CD14-positive monocyte (primary cell): ENCODE measurements at regions not wholly inside any gene's neighbourhood (a gene's known extent, or its start where the extent isn't known, plus 50 kb on each side); places are given as distances from the start of the nearest gene placed in this dataset.

Experiments
- DNase-seq, 3 donors: peaks; one replicate each; pipeline ENCODE4 v3.0.0-alpha.2; 2011 to 2022
- H2AFZ ChIP-seq: 2 replicates; pipeline ENCODE4 v1.6.0; 2012; ENCODE audit warnings: mild to moderate bottlenecking, low read depth, low read length, inconsistent platforms; ENCODE audit not compliant: insufficient read depth, poor library complexity, severe bottlenecking
- H3K27ac ChIP-seq, 2 donors: 1 replicate in 1 of 2; 2 replicates in 1 of 2; pipeline ENCODE4 v1.5.1; 2012 to 2013; ENCODE audit warnings: low read length in 2 of 2, control low read depth in 1 of 2, inconsistent platforms in 1 of 2, low read depth in 1 of 2, mild to moderate bottlenecking in 1 of 2
- H3K27me3 ChIP-seq, 2 donors: one replicate each; pipeline versions ENCODE4 v1.6.0 to v1.6.1; 2011 to 2013; ENCODE audit warnings: low read length in 2 of 2; ENCODE audit not compliant: control insufficient read depth in 2 of 2, insufficient read depth in 2 of 2
- H3K36me3 ChIP-seq, 2 donors: replicated peaks in 1 of 2; 1 replicate in 1 of 2; 2 replicates in 1 of 2; pipeline versions ENCODE4 v1.5.1 to v1.6.1; 2012 to 2013; ENCODE audit warnings: low read length in 2 of 2, control low read depth in 1 of 2, inconsistent platforms in 1 of 2, mild to moderate bottlenecking in 1 of 2; ENCODE audit not compliant: insufficient read depth in 2 of 2, control insufficient read depth in 1 of 2
- H3K4me1 ChIP-seq, 2 donors: 1 replicate in 1 of 2; 2 replicates in 1 of 2; pipeline versions ENCODE4 v1.5.1 to v1.6.1; 2012 to 2013; ENCODE audit warnings: low read length in 2 of 2, control low read depth in 1 of 2, inconsistent platforms in 1 of 2, mild to moderate bottlenecking in 1 of 2, moderate library complexity in 1 of 2; ENCODE audit not compliant: insufficient read depth in 2 of 2, control insufficient read depth in 1 of 2
- H3K4me2 ChIP-seq: replicated peaks from 2 replicates; pipeline ENCODE3; 2012; ENCODE audit warnings: low read length, moderate library complexity, mild to moderate bottlenecking; ENCODE audit not compliant: poor library complexity, severe bottlenecking; ENCODE audit errors: extremely low read depth
- H3K4me3 ChIP-seq, 3 experiments: fragments of 200-600 bp in 1 of 3; sonication (generic) in 1 of 3; replicated peaks in 1 of 3; 1 replicate in 2 of 3; 2 replicates in 1 of 3; pipeline ENCODE4 v1.5.1; 2011 to 2013; ENCODE audit warnings: low read length in 3 of 3, mild to moderate bottlenecking in 3 of 3, control low read depth in 2 of 3, low read depth in 2 of 3, inconsistent platforms in 1 of 3, moderate library complexity in 1 of 3
- H3K79me2 ChIP-seq: 2 replicates; pipeline ENCODE4 v1.6.0; 2012; ENCODE audit warnings: mild to moderate bottlenecking, control low read depth, inconsistent platforms, low read length, moderate library complexity; ENCODE audit not compliant: insufficient read depth
- H3K9ac ChIP-seq: 2 replicates; pipeline ENCODE4 v1.6.0; 2017; ENCODE audit warnings: low read length, mild to moderate bottlenecking; ENCODE audit not compliant: insufficient read depth, poor library complexity, severe bottlenecking
- H3K9me3 ChIP-seq, 2 donors: replicated peaks in 1 of 2; 1 replicate in 1 of 2; 2 replicates in 1 of 2; pipeline versions ENCODE4 v1.5.1 to v1.6.1; 2012 to 2013; ENCODE audit warnings: low read length in 2 of 2, control low read depth in 1 of 2; ENCODE audit not compliant: control insufficient read depth in 1 of 2, insufficient read depth in 1 of 2
- H4K20me1 ChIP-seq: 2 replicates; pipeline ENCODE4 v1.6.0; 2012; ENCODE audit warnings: mild to moderate bottlenecking, low read length, control low read depth, moderate library complexity; ENCODE audit not compliant: insufficient read depth
- H3K27ac Mint-ChIP-seq, 7 donors: one replicate each; pipeline ENCODE4 v1.8.0; 2020; ENCODE audit warnings: mild to moderate bottlenecking in 7 of 7, mixed read lengths in 7 of 7, moderate library complexity in 6 of 7, inconsistent platforms in 2 of 7
- H3K27me3 Mint-ChIP-seq, 3 donors: one replicate each; pipeline ENCODE4 v1.8.0; 2021 to 2022; ENCODE audit warnings: low read depth in 3 of 3, mild to moderate bottlenecking in 3 of 3, mixed read lengths in 3 of 3, moderate library complexity in 3 of 3, inconsistent platforms in 1 of 3
- H3K36me3 Mint-ChIP-seq, 2 donors: one replicate each; pipeline ENCODE4 v1.8.0; 2020; ENCODE audit warnings: mixed read lengths in 2 of 2, inconsistent platforms in 1 of 2, mild to moderate bottlenecking in 1 of 2
- H3K4me1 Mint-ChIP-seq: one replicate; pipeline ENCODE4 v1.8.0; 2020; ENCODE audit warnings: mild to moderate bottlenecking, mixed read lengths
- H3K4me3 Mint-ChIP-seq, 2 donors: one replicate each; pipeline ENCODE4 v1.8.0; 2020; ENCODE audit warnings: mild to moderate bottlenecking in 2 of 2, mixed read lengths in 2 of 2, moderate library complexity in 1 of 2
- H3K9me3 Mint-ChIP-seq, 7 donors: one replicate each; pipeline ENCODE4 v1.8.0; 2020 to 2022; ENCODE audit warnings: mixed read lengths in 7 of 7, mild to moderate bottlenecking in 6 of 7, moderate library complexity in 6 of 7, inconsistent platforms in 2 of 7
- CTCF ChIP-seq: fragments of 200-600 bp; IDR thresholded peaks from one replicate; pipeline ENCODE4 v1.8.0; 2022; ENCODE audit warnings: antibody characterized with exemption, mild to moderate bottlenecking
- WGBS: methylation state at CpG from one replicate; pipeline ENCODE4 v1.1.5; 2013; ENCODE audit warnings: missing lambda C conversion rate; ENCODE audit not compliant: insufficient coverage; 5-methylcytosine and 5-hydroxymethylcytosine counted together
- intact Hi-C, 2 donors: fragments of 100-400 bp; cut with micrococcal nuclease; formaldehyde crosslinking; loops; one replicate each; pipeline versions ENCODE4 v1.15.0 to v1.15.1; 2023

- Histone ChIP-seq H4K20me1 (no peaks in the 10 kb centered on the region), H3K27me3 (no peaks in the 10 kb centered on the region), H2AFZ (no peak overlapping the region), H3K4me2 (no peak overlapping the region), H3K27ac (no peak overlapping the region), H3K79me2 (no peaks in the 10 kb centered on the region), H3K4me3 (no peak overlapping the region), H3K36me3 (no peaks in the 10 kb centered on the region), H3K9ac (no peak overlapping the region), H3K4me1 (no peaks in the 10 kb centered on the region), H3K9me3 (no peaks in the 10 kb centered on the region)
- H3K4me3 Mint-ChIP-seq = no peak overlapping the region
- no peak overlapping the region for H3K27ac Mint-ChIP-seq
- no peaks in the 10 kb centered on the region for H3K36me3 Mint-ChIP-seq
- peaks cover 0 to 6% (median 4%) of the 10 kb centered on the region in 3 donors for H3K27me3 Mint-ChIP-seq
- no peaks in the 10 kb centered on the region for H3K9me3 Mint-ChIP-seq
- WGBS = no CpG with 5 or more reads among the region's 2 CpGs
- intact Hi-C loops = no loop called here
- TF ChIP-seq CTCF = no peak
- H3K4me1 Mint-ChIP-seq = no peaks in the 10 kb centered on the region
- DNase-seq = no peak
Observed at GRCh38 chr14:26959437-26959836, 361.6 kb upstream of the NOVA1 start.

GRCh38 chr14:26959972-26960660, 362.3 kb upstream of the NOVA1 start:
- 63% methylated on average over 6 of the region's 10 CpGs for WGBS
- Histone ChIP-seq H3K4me2 (no peak overlapping the region), H3K27me3 (no peaks in the 10 kb centered on the region), H3K79me2 (no peaks in the 10 kb centered on the region), H2AFZ (no peak overlapping the region), H3K27ac (no peak overlapping the region), H4K20me1 (no peaks in the 10 kb centered on the region), H3K4me1 (no peaks in the 10 kb centered on the region), H3K4me3 (no peak overlapping the region), H3K9me3 (no peaks in the 10 kb centered on the region), H3K9ac (no peak overlapping the region), H3K36me3 (no peaks in the 10 kb centered on the region)
- Mint-ChIP-seq H3K9me3 (peaks cover 0 to 2% (median 0%) of the 10 kb centered on the region in 7 donors), H3K27me3 (peaks cover 0 to 6% (median 4%) of the 10 kb centered on the region in 3 donors), H3K36me3 (no peaks in the 10 kb centered on the region), H3K27ac (no peak overlapping the region), H3K4me1 (no peaks in the 10 kb centered on the region), H3K4me3 (no peak overlapping the region)
- TF ChIP-seq CTCF = no peak
- DNase-seq = no peak
- intact Hi-C loops = no loop called here
